Calu3 (cell line): ENCODE measurements at regions not wholly inside any gene's neighbourhood (a gene's known extent, or its start where the extent isn't known, plus 50 kb on each side); places are given as distances from the start of the nearest gene placed in this dataset.

ENCODE experiments used
- BruUV-seq: library from RNA; stranded (reverse); fragments of 400-500 nt; replicated peaks from 2 replicates; lab custom pipeline; 2021; lab: Mats Ljungman, UMichigan
- CTCF ChIA-PET: fragments of 300-600 bp; sonication (Branson Sonifier 250); formaldehyde crosslinking; loops from one replicate; lab custom pipeline; 2022; ENCODE audit warnings: antibody characterized with exemption; lab: Charles Lee
- DNase-seq: peaks from one replicate; pipeline ENCODE4 v3.0.0; 2022
- H3K27ac Mint-ChIP-seq: one replicate; pipeline ENCODE4 v1.8.0; 2022; ENCODE audit warnings: mixed read lengths; ENCODE audit not compliant: unreplicated experiment
- H3K27me3 Mint-ChIP-seq: one replicate; pipeline ENCODE4 v1.8.0; 2022; ENCODE audit warnings: mixed read lengths; ENCODE audit not compliant: unreplicated experiment
- H3K36me3 Mint-ChIP-seq: one replicate; pipeline ENCODE4 v1.8.0; 2022; ENCODE audit warnings: mild to moderate bottlenecking, moderate library complexity, mixed read lengths; ENCODE audit not compliant: insufficient read depth, unreplicated experiment
- H3K4me1 Mint-ChIP-seq: one replicate; pipeline ENCODE4 v1.8.0; 2022; ENCODE audit warnings: mild to moderate bottlenecking, low read depth, mixed read lengths; ENCODE audit not compliant: unreplicated experiment
- H3K4me3 Mint-ChIP-seq: one replicate; pipeline ENCODE4 v1.8.0; 2022; ENCODE audit warnings: mild to moderate bottlenecking, low read depth, moderate library complexity, mixed read lengths; ENCODE audit not compliant: unreplicated experiment
- H3K9me3 Mint-ChIP-seq: one replicate; pipeline ENCODE4 v1.8.0; 2022; ENCODE audit warnings: low read depth, mixed read lengths; ENCODE audit not compliant: unreplicated experiment
- intact Hi-C: fragments of 100-400 bp; cut with micrococcal nuclease; formaldehyde crosslinking; loops from one replicate; pipeline ENCODE4 v1.10.0; 2022; ENCODE audit not compliant: unreplicated experiment
- TF ChIP-seq, protein P1 (sequence below): fragments of 200-600 bp; IDR thresholded peaks from one replicate; pipeline ENCODE4 v1.8.0; 2022; ENCODE audit warnings: antibody characterized with exemption; ENCODE audit not compliant: unreplicated experiment

GRCh38 chr2:234714711-234715110, 217.8 kb upstream of the ARL4C start:
- intact Hi-C loops: no loop called here
- no peaks in the 10 kb centered on the region for H3K4me1 Mint-ChIP-seq
- no peaks in the 10 kb centered on the region for H3K9me3 Mint-ChIP-seq
- TF ChIP-seq, protein P1, sequence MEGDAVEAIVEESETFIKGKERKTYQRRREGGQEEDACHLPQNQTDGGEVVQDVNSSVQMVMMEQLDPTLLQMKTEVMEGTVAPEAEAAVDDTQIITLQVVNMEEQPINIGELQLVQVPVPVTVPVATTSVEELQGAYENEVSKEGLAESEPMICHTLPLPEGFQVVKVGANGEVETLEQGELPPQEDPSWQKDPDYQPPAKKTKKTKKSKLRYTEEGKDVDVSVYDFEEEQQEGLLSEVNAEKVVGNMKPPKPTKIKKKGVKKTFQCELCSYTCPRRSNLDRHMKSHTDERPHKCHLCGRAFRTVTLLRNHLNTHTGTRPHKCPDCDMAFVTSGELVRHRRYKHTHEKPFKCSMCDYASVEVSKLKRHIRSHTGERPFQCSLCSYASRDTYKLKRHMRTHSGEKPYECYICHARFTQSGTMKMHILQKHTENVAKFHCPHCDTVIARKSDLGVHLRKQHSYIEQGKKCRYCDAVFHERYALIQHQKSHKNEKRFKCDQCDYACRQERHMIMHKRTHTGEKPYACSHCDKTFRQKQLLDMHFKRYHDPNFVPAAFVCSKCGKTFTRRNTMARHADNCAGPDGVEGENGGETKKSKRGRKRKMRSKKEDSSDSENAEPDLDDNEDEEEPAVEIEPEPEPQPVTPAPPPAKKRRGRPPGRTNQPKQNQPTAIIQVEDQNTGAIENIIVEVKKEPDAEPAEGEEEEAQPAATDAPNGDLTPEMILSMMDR: no peak
- CTCF ChIA-PET: no interaction called here
- DNase-seq: no peak
- H3K27me3 Mint-ChIP-seq: peaks cover 73% of the 10 kb centered on the region
- H3K27ac Mint-ChIP-seq: no peak overlapping the region
- BruUV-seq: no TSS peak
- H3K36me3 Mint-ChIP-seq: no peaks in the 10 kb centered on the region
- H3K4me3 Mint-ChIP-seq: no peak overlapping the region

DNA sequence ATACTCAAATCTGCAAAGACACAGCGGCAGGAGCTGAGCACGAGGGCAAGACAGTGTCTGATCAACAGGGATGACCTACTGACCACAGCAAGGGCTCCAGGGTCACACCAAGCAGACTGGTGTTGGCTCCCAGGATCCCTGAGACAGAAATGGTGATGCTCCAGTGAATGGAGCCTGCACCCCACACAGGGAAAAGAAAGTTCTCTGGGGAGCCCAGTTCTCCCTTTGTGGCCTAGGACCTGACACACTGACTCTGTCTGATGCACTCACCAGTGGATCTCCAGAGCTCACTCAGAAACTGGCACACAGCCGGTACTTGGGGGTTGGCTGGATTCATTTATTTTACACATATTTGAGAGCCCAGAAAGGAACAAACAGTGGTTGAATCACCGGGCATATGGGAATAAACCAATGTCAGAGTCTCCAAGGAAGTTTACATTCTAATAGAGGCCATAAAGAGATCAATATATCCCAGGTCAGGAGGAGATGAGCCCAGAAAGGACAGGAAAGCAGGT, 215.6 kb upstream of the ARL4C start:
- TF ChIP-seq, protein P1: no peak
- Mint-ChIP-seq H3K27ac (no peak overlapping the region), H3K27me3 (peaks cover 65% of the 10 kb centered on the region), H3K36me3 (no peaks in the 10 kb centered on the region), H3K4me3 (no peak overlapping the region), H3K4me1 (no peaks in the 10 kb centered on the region), H3K9me3 (no peaks in the 10 kb centered on the region)
- CTCF ChIA-PET: interaction anchor here (0.7 kb wide), 1 partner anchor 619 kb away, joined by 5 read pairs; no protein-coding TSS in a partner anchor
- DNase-seq: no peak
- intact Hi-C loops: no loop called here
- no TSS peak for BruUV-seq

GRCh38 chr2:234711308-234711707, 214.4 kb upstream of the ARL4C start:
- CTCF ChIA-PET: no interaction called here
- intact Hi-C loops: no loop called here
- Mint-ChIP-seq H3K9me3 (no peaks in the 10 kb centered on the region), H3K27ac (no peak overlapping the region), H3K4me3 (no peak overlapping the region), H3K4me1 (no peaks in the 10 kb centered on the region), H3K27me3 (peaks cover 59% of the 10 kb centered on the region), H3K36me3 (no peaks in the 10 kb centered on the region)
- DNase-seq: no peak
- TF ChIP-seq, protein P1: no peak
- BruUV-seq: no TSS peak

GRCh38 chr2:234710587-234710986, 213.7 kb upstream of the ARL4C start:
- no peaks in the 10 kb centered on the region for H3K36me3 Mint-ChIP-seq
- BruUV-seq: no TSS peak
- CTCF ChIA-PET: no interaction called here

More at GRCh38 chr2:234710587-234710986, 213.7 kb upstream of the ARL4C start:
- Mint-ChIP-seq H3K4me1 (no peaks in the 10 kb centered on the region), H3K4me3 (no peak overlapping the region), H3K9me3 (no peaks in the 10 kb centered on the region), H3K27ac (no peak overlapping the region), H3K27me3 (peaks cover 52% of the 10 kb centered on the region)
- intact Hi-C loops: no loop called here
- TF ChIP-seq, protein P1: no peak
- no peak for DNase-seq
